HFF-Myc (cell line): ENCODE measurements at regions not wholly inside any gene's neighbourhood (a gene's known extent, or its start where the extent isn't known, plus 50 kb on each side); places are given as distances from the start of the nearest gene placed in this dataset.

Experiments
- DNase-seq: peaks from one replicate; pipeline ENCODE4 v3.0.0-alpha.2; 2011; ENCODE audit warnings: low read depth; ENCODE audit errors: extremely low read depth
- H3K4me3 ChIP-seq: replicated peaks from 2 replicates; pipeline ENCODE4 v1.5.1; 2011; ENCODE audit warnings: low read depth, mild to moderate bottlenecking, control low read depth, low read length
- CTCF ChIP-seq: IDR thresholded peaks from 2 replicates; pipeline ENCODE4 v1.5.1; 2012; ENCODE audit warnings: mild to moderate bottlenecking, low read depth, low read length, control low read depth; ENCODE audit errors: missing control alignments

GRCh38 chr3:30455840-30456239 is 150.6 kb upstream of the TGFBR2 start:
- no peak for DNase-seq
- no peak for TF ChIP-seq CTCF

GRCh38 chr3:30456264-30456663 is 150.1 kb upstream of the TGFBR2 start:
- no peak for TF ChIP-seq CTCF
- no peak overlapping the region for H3K4me3 ChIP-seq
- no peak for DNase-seq

More at GRCh38 chr3:30455840-30456239, 150.6 kb upstream of the TGFBR2 start:
- H3K4me3 ChIP-seq: no peak overlapping the region

GRCh38 chr3:30457081-30457480 is 149.3 kb upstream of the TGFBR2 start:
- H3K4me3 ChIP-seq: no peak overlapping the region
- TF ChIP-seq CTCF: no peak

GRCh38 chr3:30457726-30458125 is 148.7 kb upstream of the TGFBR2 start:
- no peak for TF ChIP-seq CTCF
- DNase-seq: no peak
- H3K4me3 ChIP-seq: no peak overlapping the region

More at GRCh38 chr3:30457081-30457480, 149.3 kb upstream of the TGFBR2 start:
- DNase-seq: no peak

- no peak for DNase-seq
- no peak for TF ChIP-seq CTCF
- H3K4me3 ChIP-seq: no peak overlapping the region
Observed at GRCh38 chr3:30458376-30459171, 147.8 kb upstream of the TGFBR2 start.

GRCh38 chr3:30461311-30461710 is 145.1 kb upstream of the TGFBR2 start:
- H3K4me3 ChIP-seq: no peak overlapping the region
- no peak for TF ChIP-seq CTCF
- no peak for DNase-seq
